HepG2 (cell line): ENCODE measurements at regions not wholly inside any gene's neighbourhood (a gene's known extent, or its start where the extent isn't known, plus 50 kb on each side); places are given as distances from the start of the nearest gene placed in this dataset.

Experiments
- CREB1 ChIP-seq, 2 experiments: fragments of 450-650 bp in 1 of 2; IDR thresholded peaks; 2 replicates each; pipeline ENCODE4 v1.6.1; 2016 to 2017; ENCODE audit warnings: control low read depth in 1 of 2, mild to moderate bottlenecking in 1 of 2, missing compliant biosample characterization in 1 of 2, missing genetic modification characterization in 1 of 2
- ZKSCAN1 ChIP-seq: fragments of 150-350 bp; IDR thresholded peaks from 2 replicates; pipeline ENCODE4 v1.6.1; 2014; ENCODE audit warnings: low read length

GRCh38 chr9:134533850-134534588 is 107.6 kb upstream of the COL5A1 start:
- TF ChIP-seq ZKSCAN1 (no peak), CREB1 (IDR thresholded peaks at IDR 0.05) (no peak), CREB1 (CRISPR knock-in tag; IDR thresholded peaks at IDR 0.05) (no peak)
